C1 segment of cervical spinal cord (tissue), 14 donors: ENCODE measurements at regions not wholly inside any gene's neighbourhood (a gene's known extent, or its start where the extent isn't known, plus 50 kb on each side); places are given as distances from the start of the nearest gene placed in this dataset.
"Not testable (repeated sequence)": the region's sequence is repeated elsewhere in the genome, so short reads cannot be mapped to it uniquely, and the experiment has no call there.

Experiments
- DNase-seq, 14 donors: peaks; one replicate each; lab custom pipeline; 2025; lab: John Stamatoyannopoulos, UW

- not testable (repeated sequence) for DNase-seq
Measured at GRCh38 chr2:166743482-166743881, 144.8 kb upstream of the XIRP2 start.

- no peak for DNase-seq
Measured at GRCh38 chr2:166727095-166727494, 161.2 kb upstream of the XIRP2 start.

GRCh38 chr2:166725927-166726924 is 162.1 kb upstream of the XIRP2 start:
- DNase-seq, result no peak

- DNase-seq, result no peak
Measured at GRCh38 chr2:166716968-166717367, 171.3 kb upstream of the XIRP2 start.

GRCh38 chr2:166700079-166700478 is 188.2 kb upstream of the XIRP2 start:
- DNase-seq, result no peak

- DNase-seq, result no peak
Measured at GRCh38 chr2:166695154-166695553, 193.1 kb upstream of the XIRP2 start.

- not testable (repeated sequence) for DNase-seq
Measured at GRCh38 chr2:166686057-166686456, 192.0 kb upstream of the SCN7A start.

- DNase-seq, result no peak
Measured at GRCh38 chr2:166677996-166678395, 183.9 kb upstream of the SCN7A start.

GRCh38 chr2:166676716-166677115 is 182.7 kb upstream of the SCN7A start:
- DNase-seq, result no peak

- DNase-seq, result no peak
Measured at GRCh38 chr2:166675553-166675952, 181.5 kb upstream of the SCN7A start.

GRCh38 chr2:166673986-166674385 is 179.9 kb upstream of the SCN7A start:
- DNase-seq, result no peak

GRCh38 chr2:166671801-166672200 is 177.8 kb upstream of the SCN7A start:
- no peak for DNase-seq

GRCh38 chr2:166671235-166671634 is 177.2 kb upstream of the SCN7A start:
- DNase-seq, result no peak

- no peak for DNase-seq
Measured at GRCh38 chr2:166665991-166666940, 172.2 kb upstream of the SCN7A start.

- no peak for DNase-seq
Measured at GRCh38 chr2:166661824-166662223, 167.8 kb upstream of the SCN7A start.

- DNase-seq, result no peak
Measured at GRCh38 chr2:166661391-166661790, 167.3 kb upstream of the SCN7A start.

- no peak for DNase-seq
Measured at GRCh38 chr2:166658901-166659300, 164.9 kb upstream of the SCN7A start.

GRCh38 chr2:166653185-166653813 is 159.2 kb upstream of the SCN7A start:
- no peak for DNase-seq

GRCh38 chr2:166651991-166652390 is 157.9 kb upstream of the SCN7A start:
- DNase-seq, result no peak

GRCh38 chr2:166651080-166651675 is 157.1 kb upstream of the SCN7A start:
- DNase-seq, result no peak

- DNase-seq, result no peak
Measured at GRCh38 chr2:166647935-166648334, 153.9 kb upstream of the SCN7A start.
